H9 (cell line): ENCODE measurements at regions not wholly inside any gene's neighbourhood (a gene's known extent, or its start where the extent isn't known, plus 50 kb on each side); places are given as distances from the start of the nearest gene placed in this dataset.

Experiments used
- DNase-seq: peaks from one replicate; pipeline ENCODE4 v3.0.0-alpha.2; 2017
- H2AFZ ChIP-seq: one replicate; pipeline ENCODE4 v1.6.1; 2013; ENCODE audit warnings: mild to moderate bottlenecking, low read length, control low read depth, moderate library complexity
- H2AK5ac ChIP-seq: 2 replicates; pipeline ENCODE4 v1.6.1; 2013; ENCODE audit warnings: low read length, control low read depth, mixed read lengths; ENCODE audit not compliant: insufficient read length
- H2BK120ac ChIP-seq: one replicate; pipeline ENCODE4 v1.6.1; 2013; ENCODE audit warnings: low read depth, mild to moderate bottlenecking, low read length, control low read depth, inconsistent platforms; ENCODE audit not compliant: poor library complexity, severe bottlenecking
- H2BK12ac ChIP-seq: 2 replicates; pipeline ENCODE4 v1.6.1; 2013; ENCODE audit warnings: low read length, control low read depth, mixed read lengths, low read depth; ENCODE audit not compliant: insufficient read length
- H2BK15ac ChIP-seq: 2 replicates; pipeline ENCODE4 v1.6.1; 2013; ENCODE audit warnings: low read depth, low read length, control low read depth
- H2BK20ac ChIP-seq: one replicate; pipeline ENCODE4 v1.6.1; 2013; ENCODE audit warnings: low read depth, mild to moderate bottlenecking, low read length, control low read depth, inconsistent platforms; ENCODE audit not compliant: poor library complexity, severe bottlenecking
- H2BK5ac ChIP-seq: 2 replicates; pipeline ENCODE4 v1.6.1; 2013; ENCODE audit warnings: low read length, control low read depth, mixed read lengths; ENCODE audit not compliant: insufficient read length
- H3K14ac ChIP-seq: 2 replicates; pipeline ENCODE4 v1.6.1; 2013; ENCODE audit warnings: low read length, control low read depth; ENCODE audit not compliant: insufficient read depth
- H3K18ac ChIP-seq: 2 replicates; pipeline ENCODE4 v1.6.1; 2013; ENCODE audit warnings: low read depth, mild to moderate bottlenecking, mixed read lengths, low read length, control low read depth; ENCODE audit not compliant: insufficient read length
- H3K23ac ChIP-seq: 2 replicates; pipeline ENCODE4 v1.6.1; 2013; ENCODE audit warnings: low read length, control low read depth, mixed read lengths, low read depth; ENCODE audit not compliant: insufficient read length
- H3K23me2 ChIP-seq: 2 replicates; pipeline ENCODE4 v1.6.1; 2013; ENCODE audit warnings: low read depth, mild to moderate bottlenecking, mixed read lengths, low read length, control low read depth; ENCODE audit not compliant: insufficient read length, poor library complexity, severe bottlenecking
- H3K27ac ChIP-seq: 2 replicates; pipeline ENCODE4 v1.5.1; 2013; ENCODE audit warnings: low read length, control low read depth, mixed read lengths, low read depth; ENCODE audit not compliant: insufficient read length
- H3K27me3 ChIP-seq: 2 replicates; pipeline ENCODE4 v1.6.1; 2013; ENCODE audit warnings: low read length, control low read depth, inconsistent platforms; ENCODE audit not compliant: insufficient read depth
- H3K4ac ChIP-seq: 2 replicates; pipeline ENCODE4 v1.6.1; 2013; ENCODE audit warnings: low read depth, mild to moderate bottlenecking, control low read depth, inconsistent platforms, low read length, moderate library complexity
- H3K4me1 ChIP-seq: 2 replicates; pipeline ENCODE4 v1.6.1; 2013; ENCODE audit warnings: low read length, control low read depth, inconsistent platforms; ENCODE audit not compliant: insufficient read depth
- H3K4me2 ChIP-seq: 2 replicates; pipeline ENCODE4 v1.6.1; 2013; ENCODE audit warnings: low read length, control low read depth, mixed read lengths; ENCODE audit not compliant: insufficient read length, insufficient read depth
- H3K56ac ChIP-seq: 2 replicates; pipeline ENCODE4 v1.6.1; 2013; ENCODE audit warnings: low read depth, mild to moderate bottlenecking, mixed read lengths, low read length, control low read depth; ENCODE audit not compliant: insufficient read length
- H3K79me1 ChIP-seq: 2 replicates; pipeline ENCODE4 v1.6.1; 2013; ENCODE audit warnings: low read depth, mild to moderate bottlenecking, moderate library complexity, low read length, control low read depth, inconsistent platforms; ENCODE audit not compliant: insufficient read depth, poor library complexity, severe bottlenecking
- H3K79me2 ChIP-seq: 2 replicates; pipeline ENCODE4 v1.6.1; 2013; ENCODE audit warnings: low read length, control low read depth, inconsistent platforms; ENCODE audit not compliant: insufficient read depth
- H3K9ac ChIP-seq: 2 replicates; pipeline ENCODE4 v1.6.1; 2013; ENCODE audit warnings: low read length, control low read depth, mixed read lengths; ENCODE audit not compliant: insufficient read length; ENCODE audit errors: extremely low read depth
- H3K9me3 ChIP-seq: one replicate; pipeline ENCODE4 v1.6.1; 2013; ENCODE audit warnings: low read depth, low read length, inconsistent platforms; ENCODE audit not compliant: control insufficient read depth
- H3T11ph ChIP-seq: one replicate; pipeline ENCODE4 v1.6.1; 2013; ENCODE audit warnings: mild to moderate bottlenecking, low read length, control low read depth, inconsistent platforms
- H4K20me1 ChIP-seq: one replicate; pipeline ENCODE4 v1.6.1; 2013; ENCODE audit not compliant: control insufficient read depth, insufficient read length, insufficient read depth
- H4K5ac ChIP-seq: 2 replicates; pipeline ENCODE4 v1.6.1; 2013; ENCODE audit warnings: low read depth, mild to moderate bottlenecking, mixed read lengths, low read length, control low read depth; ENCODE audit not compliant: insufficient read length
- H4K8ac ChIP-seq: replicated peaks from 2 replicates; pipeline ENCODE4 v1.6.1; 2013; ENCODE audit warnings: low read length, control low read depth, mixed read lengths, low read depth; ENCODE audit not compliant: insufficient read length
- H4K91ac ChIP-seq: 2 replicates; pipeline ENCODE4 v1.6.1; 2013; ENCODE audit warnings: low read depth, mild to moderate bottlenecking, moderate library complexity, mixed read lengths, low read length, control low read depth; ENCODE audit not compliant: insufficient read length
- H3K27ac Mint-ChIP-seq, 3 experiments: 2 replicates in 2 of 3; 3 replicates in 1 of 3; pipeline ENCODE4 v1.8.0; 2020 to 2021; ENCODE audit warnings: mixed read lengths in 3 of 3, mild to moderate bottlenecking in 1 of 3, moderate library complexity in 1 of 3
- H3K27me3 Mint-ChIP-seq: 2 replicates; pipeline ENCODE4 v1.8.0; 2021; ENCODE audit warnings: low read depth, mild to moderate bottlenecking, moderate library complexity, mixed read lengths
- H3K36me3 Mint-ChIP-seq, 3 experiments: 2 replicates in 2 of 3; 3 replicates in 1 of 3; pipeline ENCODE4 v1.8.0; 2020 to 2021; ENCODE audit warnings: low read depth in 3 of 3, mixed read lengths in 3 of 3; ENCODE audit not compliant: insufficient read depth in 1 of 3
- H3K4me1 Mint-ChIP-seq, 2 experiments: 2 replicates each; pipeline ENCODE4 v1.8.0; 2020; ENCODE audit warnings: mixed read lengths in 2 of 2
- H3K4me3 Mint-ChIP-seq, 2 experiments: 2 replicates in 1 of 2; 3 replicates in 1 of 2; pipeline ENCODE4 v1.8.0; 2020 to 2021; ENCODE audit warnings: mild to moderate bottlenecking in 2 of 2, mixed read lengths in 2 of 2, moderate library complexity in 1 of 2
- H3K9me3 Mint-ChIP-seq, 2 experiments: 2 replicates in 1 of 2; 3 replicates in 1 of 2; pipeline ENCODE4 v1.8.0; 2020; ENCODE audit warnings: mild to moderate bottlenecking in 2 of 2, mixed read lengths in 2 of 2, moderate library complexity in 1 of 2
- TF ChIP-seq, protein P1 (sequence below): fragments of 200-600 bp; sonication (generic); conservative IDR thresholded peaks from 3 replicates; pipeline ENCODE4 v1.8.0; 2021; ENCODE audit warnings: antibody characterized with exemption, mild to moderate bottlenecking

DNA sequence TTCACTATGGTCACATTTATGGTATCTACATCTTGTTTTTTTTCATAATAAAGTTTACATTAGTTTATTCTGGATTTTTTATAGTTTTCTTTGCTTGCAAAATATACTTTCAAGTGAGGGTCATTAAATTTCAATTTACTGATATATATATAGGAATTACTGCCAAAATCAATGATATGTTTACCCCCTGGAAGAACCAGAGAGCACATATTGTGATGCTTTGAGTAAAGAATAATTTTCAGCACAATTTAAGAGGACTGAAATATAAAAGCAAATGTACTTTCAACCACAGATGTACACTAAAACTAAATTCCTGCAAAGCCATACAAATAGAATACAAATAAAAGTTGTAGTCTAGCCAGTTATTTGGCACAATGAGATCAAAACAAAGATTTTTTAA is 242.2 kb upstream of the PCDH18 start:
- H3K27ac Mint-ChIP-seq: no peak overlapping the region
- no peak overlapping the region for H2BK20ac ChIP-seq
- DNase-seq: no peak
- no peak overlapping the region for H4K5ac ChIP-seq
- no peaks in the 10 kb centered on the region for H3K4me1 ChIP-seq
- H2BK120ac ChIP-seq: no peak overlapping the region
- no peak overlapping the region for H2AFZ ChIP-seq
- no peak overlapping the region for H3K4ac ChIP-seq
- H3K27ac ChIP-seq: no peak overlapping the region
- H3K4me2 ChIP-seq: no peak overlapping the region
- H3K79me2 ChIP-seq: no peaks in the 10 kb centered on the region
- no peak overlapping the region for H3K18ac ChIP-seq
- H3K4me1 Mint-ChIP-seq: peaks cover 3 to 9% of the 10 kb centered on the region in 2 experiments; a peak in 3 of 4 replicates
- H3K14ac ChIP-seq: no peak overlapping the region
- H3K23ac ChIP-seq: no peak overlapping the region
- H3K27me3 ChIP-seq: no peaks in the 10 kb centered on the region
- no peaks in the 10 kb centered on the region for H3K9me3 Mint-ChIP-seq
- no peaks in the 10 kb centered on the region for H3K9me3 ChIP-seq
- H4K20me1 ChIP-seq: no peaks in the 10 kb centered on the region
- H2BK12ac ChIP-seq: no peak overlapping the region
- TF ChIP-seq, protein P1, sequence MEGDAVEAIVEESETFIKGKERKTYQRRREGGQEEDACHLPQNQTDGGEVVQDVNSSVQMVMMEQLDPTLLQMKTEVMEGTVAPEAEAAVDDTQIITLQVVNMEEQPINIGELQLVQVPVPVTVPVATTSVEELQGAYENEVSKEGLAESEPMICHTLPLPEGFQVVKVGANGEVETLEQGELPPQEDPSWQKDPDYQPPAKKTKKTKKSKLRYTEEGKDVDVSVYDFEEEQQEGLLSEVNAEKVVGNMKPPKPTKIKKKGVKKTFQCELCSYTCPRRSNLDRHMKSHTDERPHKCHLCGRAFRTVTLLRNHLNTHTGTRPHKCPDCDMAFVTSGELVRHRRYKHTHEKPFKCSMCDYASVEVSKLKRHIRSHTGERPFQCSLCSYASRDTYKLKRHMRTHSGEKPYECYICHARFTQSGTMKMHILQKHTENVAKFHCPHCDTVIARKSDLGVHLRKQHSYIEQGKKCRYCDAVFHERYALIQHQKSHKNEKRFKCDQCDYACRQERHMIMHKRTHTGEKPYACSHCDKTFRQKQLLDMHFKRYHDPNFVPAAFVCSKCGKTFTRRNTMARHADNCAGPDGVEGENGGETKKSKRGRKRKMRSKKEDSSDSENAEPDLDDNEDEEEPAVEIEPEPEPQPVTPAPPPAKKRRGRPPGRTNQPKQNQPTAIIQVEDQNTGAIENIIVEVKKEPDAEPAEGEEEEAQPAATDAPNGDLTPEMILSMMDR: no peak
- no peak overlapping the region for H2BK15ac ChIP-seq
- no peak overlapping the region for H3K56ac ChIP-seq
- no peaks in the 10 kb centered on the region for H3K23me2 ChIP-seq
- H4K8ac ChIP-seq: no peak overlapping the region
- H3K27me3 Mint-ChIP-seq: no peaks in the 10 kb centered on the region
- no peaks in the 10 kb centered on the region for H3K36me3 Mint-ChIP-seq
- H3K79me1 ChIP-seq: no peaks in the 10 kb centered on the region
- no peak overlapping the region for H2BK5ac ChIP-seq
- no peak overlapping the region for H3T11ph ChIP-seq
- H4K91ac ChIP-seq: no peak overlapping the region
- no peak overlapping the region for H2AK5ac ChIP-seq
- H3K4me3 Mint-ChIP-seq: no peak overlapping the region
- no peak overlapping the region for H3K9ac ChIP-seq
